ENCODE measurements at regions not wholly inside any gene's neighbourhood (a gene's known extent, or its start where the extent isn't known, plus 50 kb on each side); places are given as distances from the start of the nearest gene placed in this dataset.
A peak's percentile ranks its signal among the peaks of the same experiment; 100 is the strongest.

- no peak for DNase-seq (ENCODE audit: extremely low spot score)
- TF ChIP-seq NFRKB (IDR thresholded peaks at IDR 0.05) (no peak), PKNOX1 (IDR thresholded peaks at IDR 0.05) (no peak), CTBP1 (IDR thresholded peaks at IDR 0.05; ENCODE audit: borderline replicate concordance) (no peak), L3MBTL2 (conservative IDR thresholded peaks at IDR 0.05) (no peak), FOXK2 (IDR thresholded peaks at IDR 0.05) (no peak), LEF1 (IDR thresholded peaks at IDR 0.05; ENCODE audit: borderline replicate concordance) (no peak)
- ChIA-PET POLR2A (no interaction called here), CTCF (no interaction called here)
These were observed 159.2 kb downstream of the COPRS start for GRCh38 chr17:31699886-31700285.

GRCh38 chr17:31699281-31699680 is 159.8 kb downstream of the COPRS start:
- DNase-seq (ENCODE audit: extremely low spot score), result peak; percentile 46
- TF ChIP-seq NFRKB (IDR thresholded peaks at IDR 0.05) (no peak), PKNOX1 (IDR thresholded peaks at IDR 0.05) (peak; percentile 4; the same call in 1 of the 2 replicates)
- ChIA-PET CTCF (no interaction called here), POLR2A (no interaction called here)

GRCh38 chr17:31698751-31699150 is 160.3 kb downstream of the COPRS start:
- CTCF ChIA-PET, result no interaction called here
- DNase-seq (ENCODE audit: extremely low spot score), result no peak
- TF ChIP-seq SP1 (IDR thresholded peaks at IDR 0.05) (no peak), ARNT (IDR thresholded peaks at IDR 0.05) (no peak), PKNOX1 (IDR thresholded peaks at IDR 0.05) (no peak), FOXA1 (IDR thresholded peaks at IDR 0.05) (no peak), CTBP1 (IDR thresholded peaks at IDR 0.05; ENCODE audit: borderline replicate concordance) (no peak), TARDBP (IDR thresholded peaks at IDR 0.05) (no peak), L3MBTL2 (conservative IDR thresholded peaks at IDR 0.05) (no peak), LEF1 (IDR thresholded peaks at IDR 0.05; ENCODE audit: borderline replicate concordance) (no peak), ELF4 (IDR thresholded peaks at IDR 0.05) (no peak), ZNF384 (IDR thresholded peaks at IDR 0.05) (no peak), FOXM1 (IDR thresholded peaks at IDR 0.05; ENCODE audit: borderline replicate concordance) (no peak), NFRKB (IDR thresholded peaks at IDR 0.05) (no peak), FOXK2 (IDR thresholded peaks at IDR 0.05) (no peak), HDGF (IDR thresholded peaks at IDR 0.05; ENCODE audit: borderline replicate concordance) (no peak), BHLHE40 (IDR thresholded peaks at IDR 0.05; ENCODE audit: borderline replicate concordance) (no peak), SUZ12 (IDR thresholded peaks at IDR 0.05) (no peak)
- POLR2A ChIA-PET, result no interaction called here

- CTCF ChIA-PET, result no interaction called here
These were observed 161.2 kb downstream of the COPRS start for GRCh38 chr17:31697838-31698237.

GRCh38 chr17:31696703-31697325 is 162.2 kb downstream of the COPRS start:
- no peak for TF ChIP-seq BHLHE40 (IDR thresholded peaks at IDR 0.05; ENCODE audit: borderline replicate concordance)
- TF ChIP-seq FOXK2 (IDR thresholded peaks at IDR 0.05), result no peak
- no peak for TF ChIP-seq ARNT (IDR thresholded peaks at IDR 0.05)
- TF ChIP-seq FOXM1 (IDR thresholded peaks at IDR 0.05; ENCODE audit: borderline replicate concordance), result no peak

More at GRCh38 chr17:31697838-31698237, 161.2 kb downstream of the COPRS start:
- POLR2A ChIA-PET, result no interaction called here
- DNase-seq (ENCODE audit: extremely low spot score), result no peak
- no peak for TF ChIP-seq L3MBTL2 (conservative IDR thresholded peaks at IDR 0.05)
- TF ChIP-seq NFRKB (IDR thresholded peaks at IDR 0.05), result no peak
- no peak for TF ChIP-seq FOXK2 (IDR thresholded peaks at IDR 0.05)
- no peak for TF ChIP-seq CTBP1 (IDR thresholded peaks at IDR 0.05; ENCODE audit: borderline replicate concordance)

GRCh38 chr17:31696184-31696602 is 162.9 kb downstream of the COPRS start:
- CTCF ChIA-PET, result interaction anchor here (0.7 kb wide), 1 partner anchor 11 kb away, joined by 3 read pairs; no protein-coding TSS in a partner anchor
- no peak for TF ChIP-seq FOXK2 (IDR thresholded peaks at IDR 0.05)
- no peak for TF ChIP-seq TARDBP (IDR thresholded peaks at IDR 0.05)
- no peak for TF ChIP-seq ZNF384 (IDR thresholded peaks at IDR 0.05)
- TF ChIP-seq ARNT (IDR thresholded peaks at IDR 0.05), result no peak
- TF ChIP-seq BHLHE40 (IDR thresholded peaks at IDR 0.05; ENCODE audit: borderline replicate concordance), result no peak
- TF ChIP-seq FOXM1 (IDR thresholded peaks at IDR 0.05; ENCODE audit: borderline replicate concordance), result no peak
- TF ChIP-seq HDGF (IDR thresholded peaks at IDR 0.05; ENCODE audit: borderline replicate concordance), result no peak
- TF ChIP-seq FOXA1 (IDR thresholded peaks at IDR 0.05), result no peak
- no peak for TF ChIP-seq PKNOX1 (IDR thresholded peaks at IDR 0.05)
- no peak for TF ChIP-seq L3MBTL2 (conservative IDR thresholded peaks at IDR 0.05)
- no peak for TF ChIP-seq ELF4 (IDR thresholded peaks at IDR 0.05)
- TF ChIP-seq LEF1 (IDR thresholded peaks at IDR 0.05; ENCODE audit: borderline replicate concordance), result no peak
- TF ChIP-seq NFRKB (IDR thresholded peaks at IDR 0.05), result no peak
- TF ChIP-seq CTBP1 (IDR thresholded peaks at IDR 0.05; ENCODE audit: borderline replicate concordance), result no peak
- POLR2A ChIA-PET, result no interaction called here
- no peak for DNase-seq (ENCODE audit: extremely low spot score)

More at GRCh38 chr17:31696703-31697325, 162.2 kb downstream of the COPRS start:
- CTCF ChIA-PET, result interaction anchor here (0.7 to 0.9 kb wide), 2 partner anchors 11 to 146 kb away, joined by 3 read pairs; no protein-coding TSS in a partner anchor
- POLR2A ChIA-PET, result no interaction called here
- no peak for DNase-seq (ENCODE audit: extremely low spot score)

Data from HEK293T (cell line).